Progenitor cell of endocrine pancreas (in vitro differentiated cells): ENCODE measurements at regions not wholly inside any gene's neighbourhood (a gene's known extent, or its start where the extent isn't known, plus 50 kb on each side); places are given as distances from the start of the nearest gene placed in this dataset.

ENCODE experiments used
- DNase-seq: peaks from one replicate; pipeline ENCODE4 v3.0.0; 2021; ENCODE audit warnings: low spot score; ENCODE audit not compliant: unreplicated experiment
- H3K27ac Mint-ChIP-seq: 2 replicates; pipeline ENCODE4 v1.8.0; 2021; ENCODE audit warnings: mild to moderate bottlenecking, moderate library complexity, mixed read lengths
- H3K27me3 Mint-ChIP-seq: 2 replicates; pipeline ENCODE4 v1.8.0; 2021; ENCODE audit warnings: mixed read lengths
- H3K36me3 Mint-ChIP-seq: 2 replicates; pipeline ENCODE4 v1.8.0; 2022; ENCODE audit warnings: mixed read lengths; ENCODE audit not compliant: insufficient read depth
- H3K4me1 Mint-ChIP-seq: 2 replicates; pipeline ENCODE4 v1.8.0; 2021; ENCODE audit warnings: low read depth, mixed read lengths
- H3K4me3 Mint-ChIP-seq: 2 replicates; pipeline ENCODE4 v1.8.0; 2021; ENCODE audit warnings: low read depth, mild to moderate bottlenecking, moderate library complexity, mixed read lengths
- H3K9me3 Mint-ChIP-seq: 2 replicates; pipeline ENCODE4 v1.8.0; 2021; ENCODE audit warnings: low read depth, mixed read lengths
- CTCF ChIP-seq: fragments of 200-600 bp; sonication (generic); IDR thresholded peaks from one replicate; pipeline ENCODE4 v1.5.0; 2021; ENCODE audit warnings: antibody characterized with exemption, mild to moderate bottlenecking; ENCODE audit not compliant: unreplicated experiment

- DNase-seq: no peak
- H3K36me3 Mint-ChIP-seq: no peaks in the 10 kb centered on the region
- TF ChIP-seq CTCF: no peak
- peaks cover 10% of the 10 kb centered on the region for H3K4me1 Mint-ChIP-seq
- H3K27ac Mint-ChIP-seq: no peak overlapping the region
- no peak overlapping the region for H3K4me3 Mint-ChIP-seq
- H3K27me3 Mint-ChIP-seq: no peaks in the 10 kb centered on the region
- no peaks in the 10 kb centered on the region for H3K9me3 Mint-ChIP-seq
Measured at GRCh38 chr6:8750627-8751026, 315.3 kb upstream of the SLC35B3 start.

GRCh38 chr6:8749465-8749864, 314.1 kb upstream of the SLC35B3 start:
- Mint-ChIP-seq H3K4me3 (no peak overlapping the region), H3K27me3 (no peaks in the 10 kb centered on the region), H3K9me3 (no peaks in the 10 kb centered on the region), H3K36me3 (no peaks in the 10 kb centered on the region), H3K27ac (no peak overlapping the region), H3K4me1 (peaks cover 10% of the 10 kb centered on the region)
- no peak for TF ChIP-seq CTCF
- DNase-seq: no peak

GRCh38 chr6:8743170-8743745, 307.9 kb upstream of the SLC35B3 start:
- no peaks in the 10 kb centered on the region for H3K36me3 Mint-ChIP-seq
- TF ChIP-seq CTCF: no peak
- no peaks in the 10 kb centered on the region for H3K27me3 Mint-ChIP-seq
- H3K9me3 Mint-ChIP-seq: peaks cover 11% of the 10 kb centered on the region
- H3K27ac Mint-ChIP-seq: no peak overlapping the region
- H3K4me1 Mint-ChIP-seq: no peaks in the 10 kb centered on the region
- DNase-seq: no peak
- no peak overlapping the region for H3K4me3 Mint-ChIP-seq

- Mint-ChIP-seq H3K4me3 (no peak overlapping the region), H3K36me3 (no peaks in the 10 kb centered on the region), H3K27me3 (no peaks in the 10 kb centered on the region), H3K9me3 (peaks cover 11% of the 10 kb centered on the region), H3K27ac (no peak overlapping the region), H3K4me1 (no peaks in the 10 kb centered on the region)
- TF ChIP-seq CTCF: no peak
- DNase-seq: no peak
Measured at GRCh38 chr6:8739454-8739853, 304.1 kb upstream of the SLC35B3 start.

GRCh38 chr6:8738951-8739350, 303.6 kb upstream of the SLC35B3 start:
- H3K4me3 Mint-ChIP-seq: no peak overlapping the region
- no peak for DNase-seq
- H3K4me1 Mint-ChIP-seq: no peaks in the 10 kb centered on the region
- no peaks in the 10 kb centered on the region for H3K27me3 Mint-ChIP-seq
- no peak overlapping the region for H3K27ac Mint-ChIP-seq
- TF ChIP-seq CTCF: no peak
- peaks cover 11% of the 10 kb centered on the region for H3K9me3 Mint-ChIP-seq
- no peaks in the 10 kb centered on the region for H3K36me3 Mint-ChIP-seq
